ENCODE measurements at regions not wholly inside any gene's neighbourhood (a gene's known extent, or its start where the extent isn't known, plus 50 kb on each side); places are given as distances from the start of the nearest gene placed in this dataset.

- no peak for DNase-seq
- H3K4me3 ChIP-seq = no peak overlapping the region
- no peaks in the 10 kb centered on the region for H3K36me3 ChIP-seq
- H3K9me3 ChIP-seq = no peaks in the 10 kb centered on the region
- no peaks in the 10 kb centered on the region for H3K27me3 ChIP-seq
These were observed 675.0 kb downstream of the USP25 start for GRCh38 chr21:16404776-16405175.

GRCh38 chr21:16406355-16406754, 676.6 kb downstream of the USP25 start:
- H3K36me3 ChIP-seq = no peaks in the 10 kb centered on the region
- DNase-seq = no peak
- no peaks in the 10 kb centered on the region for H3K27me3 ChIP-seq
- no peak overlapping the region for H3K4me3 ChIP-seq
- peaks cover 3% of the 10 kb centered on the region; the same call in 1 of the 2 replicates for H3K9me3 ChIP-seq

- Histone ChIP-seq H3K27me3 (no peaks in the 10 kb centered on the region), H3K4me3 (0 out of 2 replicates have a peak overlapping the region, but pooled peaks have one; percentile 2), H3K36me3 (no peaks in the 10 kb centered on the region), H3K9me3 (peaks cover 3% of the 10 kb centered on the region; the same call in 1 of the 2 replicates)
- DNase-seq = peak; percentile 63
These were observed 677.8 kb downstream of the USP25 start for GRCh38 chr21:16407403-16408240.

- no peaks in the 10 kb centered on the region for H3K27me3 ChIP-seq
- no peaks in the 10 kb centered on the region for H3K36me3 ChIP-seq
- H3K4me3 ChIP-seq = 0 out of 2 replicates have a peak overlapping the region, but pooled peaks have one; percentile 2
- DNase-seq = no peak
- H3K9me3 ChIP-seq = peaks cover 3% of the 10 kb centered on the region; the same call in 1 of the 2 replicates
These were observed 678.5 kb downstream of the USP25 start for GRCh38 chr21:16408280-16408679.

GRCh38 chr21:16409352-16409751, 679.6 kb downstream of the USP25 start:
- peaks cover 3% of the 10 kb centered on the region; the same call in 1 of the 2 replicates for H3K9me3 ChIP-seq
- H3K27me3 ChIP-seq = no peaks in the 10 kb centered on the region
- H3K4me3 ChIP-seq = no peak overlapping the region
- H3K36me3 ChIP-seq = 0 out of 2 replicates have a peak, but pooled peaks cover 2% of the 10 kb centered on the region
- DNase-seq = no peak

- peak overlapping the region; percentile 7 for H3K4me3 ChIP-seq
- no peak for DNase-seq
- H3K9me3 ChIP-seq = no peaks in the 10 kb centered on the region
- 0 out of 2 replicates have a peak, but pooled peaks cover 2% of the 10 kb centered on the region for H3K36me3 ChIP-seq
- no peaks in the 10 kb centered on the region for H3K27me3 ChIP-seq
These were observed 688.4 kb downstream of the USP25 start for GRCh38 chr21:16418226-16418625.

GRCh38 chr21:16418642-16419041, 688.9 kb downstream of the USP25 start:
- peak overlapping the region; percentile 56 for H3K4me3 ChIP-seq
- H3K9me3 ChIP-seq = no peaks in the 10 kb centered on the region
- no peaks in the 10 kb centered on the region for H3K27me3 ChIP-seq
- DNase-seq = no peak
- H3K36me3 ChIP-seq = 0 out of 2 replicates have a peak, but pooled peaks cover under 1% of the 10 kb centered on the region

- DNase-seq = peak; percentile 94
- Histone ChIP-seq H3K9me3 (no peaks in the 10 kb centered on the region), H3K27me3 (no peaks in the 10 kb centered on the region), H3K4me3 (peak overlapping the region; percentile 56), H3K36me3 (no peaks in the 10 kb centered on the region)
These were observed 689.6 kb downstream of the USP25 start for GRCh38 chr21:16419188-16419921.

- peak; percentile 62 for DNase-seq
- no peaks in the 10 kb centered on the region for H3K9me3 ChIP-seq
- H3K4me3 ChIP-seq = peak overlapping the region; percentile 56
- no peaks in the 10 kb centered on the region for H3K36me3 ChIP-seq
- no peaks in the 10 kb centered on the region for H3K27me3 ChIP-seq
These were observed 690.4 kb downstream of the USP25 start for GRCh38 chr21:16420031-16420724.

- Histone ChIP-seq H3K4me3 (peak overlapping the region; percentile 56), H3K9me3 (no peaks in the 10 kb centered on the region)
- DNase-seq = no peak
These were observed 691.2 kb downstream of the USP25 start for GRCh38 chr21:16421007-16421406.

GRCh38 chr21:16421965-16422364, 692.2 kb downstream of the USP25 start:
- no peak for DNase-seq
- no peaks in the 10 kb centered on the region for H3K27me3 ChIP-seq
- peak overlapping the region; percentile 56 for H3K4me3 ChIP-seq
- H3K36me3 ChIP-seq = no peaks in the 10 kb centered on the region
- H3K9me3 ChIP-seq = no peaks in the 10 kb centered on the region

More at GRCh38 chr21:16421007-16421406, 691.2 kb downstream of the USP25 start:
- Histone ChIP-seq H3K36me3 (no peaks in the 10 kb centered on the region), H3K27me3 (no peaks in the 10 kb centered on the region)

- no peaks in the 10 kb centered on the region for H3K36me3 ChIP-seq
- peak overlapping the region; percentile 56 for H3K4me3 ChIP-seq
- no peak for DNase-seq
- H3K27me3 ChIP-seq = no peaks in the 10 kb centered on the region
- H3K9me3 ChIP-seq = no peaks in the 10 kb centered on the region
These were observed 692.9 kb downstream of the USP25 start for GRCh38 chr21:16422702-16423101.

- no peaks in the 10 kb centered on the region for H3K27me3 ChIP-seq
- no peak for DNase-seq
- peak overlapping the region; percentile 56 for H3K4me3 ChIP-seq
- H3K36me3 ChIP-seq = no peaks in the 10 kb centered on the region
- H3K9me3 ChIP-seq = no peaks in the 10 kb centered on the region
These were observed 694.1 kb downstream of the USP25 start for GRCh38 chr21:16423921-16424320.

GRCh38 chr21:16424331-16424751, 694.6 kb downstream of the USP25 start:
- H3K27me3 ChIP-seq = no peaks in the 10 kb centered on the region
- DNase-seq = peak; percentile 31
- H3K36me3 ChIP-seq = no peaks in the 10 kb centered on the region
- H3K9me3 ChIP-seq = no peaks in the 10 kb centered on the region
- H3K4me3 ChIP-seq = peak overlapping the region; percentile 56

GRCh38 chr21:16425376-16425775, 695.6 kb downstream of the USP25 start:
- DNase-seq = no peak
- no peak overlapping the region for H3K4me3 ChIP-seq
- no peaks in the 10 kb centered on the region for H3K9me3 ChIP-seq
- no peaks in the 10 kb centered on the region for H3K27me3 ChIP-seq
- H3K36me3 ChIP-seq = no peaks in the 10 kb centered on the region

GRCh38 chr21:16426936-16427335, 697.2 kb downstream of the USP25 start:
- Histone ChIP-seq H3K4me3 (no peak overlapping the region), H3K9me3 (no peaks in the 10 kb centered on the region), H3K27me3 (no peaks in the 10 kb centered on the region), H3K36me3 (no peaks in the 10 kb centered on the region)
- DNase-seq = no peak

All from MG63 (cell line).